ENCODE measurements at regions not wholly inside any gene's neighbourhood (a gene's known extent, or its start where the extent isn't known, plus 50 kb on each side); places are given as distances from the start of the nearest gene placed in this dataset.

GRCh38 chr18:61756244-61756643 lies 136.6 kb downstream of the RNF152 start:
- no peak for DNase-seq

GRCh38 chr18:61755555-61755954 lies 137.3 kb downstream of the RNF152 start:
- DNase-seq = no peak

- no peak for DNase-seq
These were observed 138.7 kb downstream of the RNF152 start for GRCh38 chr18:61754039-61754583.

- no peak for DNase-seq
These were observed 139.4 kb downstream of the RNF152 start for GRCh38 chr18:61753373-61753772.

- no peak for DNase-seq
These were observed 139.8 kb downstream of the RNF152 start for GRCh38 chr18:61752973-61753372.

- no peak for DNase-seq
These were observed 141.8 kb downstream of the RNF152 start for GRCh38 chr18:61750840-61751668.

GRCh38 chr18:61749546-61749945 lies 143.3 kb downstream of the RNF152 start:
- DNase-seq = no peak

GRCh38 chr18:61749031-61749430 lies 143.8 kb downstream of the RNF152 start:
- DNase-seq = no peak

- no peak for DNase-seq
These were observed 144.8 kb downstream of the RNF152 start for GRCh38 chr18:61748004-61748403.

GRCh38 chr18:61743775-61744531 lies 148.9 kb downstream of the RNF152 start:
- no peak for DNase-seq

GRCh38 chr18:61742565-61743429 lies 150.0 kb downstream of the RNF152 start:
- no peak for DNase-seq

GRCh38 chr18:61741881-61742454 lies 150.8 kb downstream of the RNF152 start:
- no peak for DNase-seq

- DNase-seq = no peak
These were observed 154.3 kb downstream of the RNF152 start for GRCh38 chr18:61738488-61738887.

- no peak for DNase-seq
These were observed 154.8 kb downstream of the RNF152 start for GRCh38 chr18:61738042-61738441.

- DNase-seq = no peak
These were observed 156.7 kb downstream of the RNF152 start for GRCh38 chr18:61736133-61736532.

- DNase-seq = no peak
These were observed 157.2 kb downstream of the RNF152 start for GRCh38 chr18:61735564-61736102.

GRCh38 chr18:61734396-61734795 lies 158.4 kb downstream of the RNF152 start:
- no peak for DNase-seq

GRCh38 chr18:61732854-61733253 lies 160.0 kb downstream of the RNF152 start:
- DNase-seq = no peak

GRCh38 chr18:61731693-61732376 lies 161.0 kb downstream of the RNF152 start:
- no peak for DNase-seq

- DNase-seq = no peak
These were observed 161.6 kb downstream of the RNF152 start for GRCh38 chr18:61731178-61731577.

- no peak for DNase-seq
These were observed 163.5 kb downstream of the RNF152 start for GRCh38 chr18:61729322-61729721.

Measured in NCI-H2029 (cell line).